Cardiac septum (tissue), 1 donor: ENCODE measurements at regions not wholly inside any gene's neighbourhood (a gene's known extent, or its start where the extent isn't known, plus 50 kb on each side); places are given as distances from the start of the nearest gene placed in this dataset.
"Not testable (repeated sequence)": the region's sequence is repeated elsewhere in the genome, so short reads cannot be mapped to it uniquely, and the experiment has no call there.

Source experiments
- DNase-seq: peaks from one replicate; pipeline ENCODE4 v3.0.0-alpha.2; 2020; ENCODE audit warnings: low spot score
- intact Hi-C: fragments of 100-400 bp; cut with DNase I; formaldehyde crosslinking; loops from one replicate; pipeline ENCODE4 v1.14.0; 2022
- donor health status: DM: no; HTN: no; CAD: no.

- intact Hi-C loops = no loop called here
- DNase-seq = no peak
Measured at GRCh38 chr9:6160579-6160978, 55.0 kb upstream of the IL33 start.

- intact Hi-C loops = no loop called here
- no peak for DNase-seq
Measured at GRCh38 chr9:6153425-6153824, 62.2 kb upstream of the IL33 start.

GRCh38 chr9:6152788-6153187 is 62.8 kb upstream of the IL33 start:
- no peak for DNase-seq
- intact Hi-C loops = no loop called here

GRCh38 chr9:6150483-6150882 is 65.1 kb upstream of the IL33 start:
- DNase-seq = no peak
- intact Hi-C loops = no loop called here

- intact Hi-C loops = no loop called here
- DNase-seq = no peak
Measured at GRCh38 chr9:6149315-6149714, 66.3 kb upstream of the IL33 start.

- DNase-seq = no peak
- intact Hi-C loops = no loop called here
Measured at GRCh38 chr9:6147846-6148245, 67.8 kb upstream of the IL33 start.

GRCh38 chr9:6144947-6145346 is 70.7 kb upstream of the IL33 start:
- DNase-seq = no peak
- intact Hi-C loops = no loop called here

GRCh38 chr9:6142799-6143454 is 72.7 kb upstream of the IL33 start:
- DNase-seq = no peak
- intact Hi-C loops = no loop called here

GRCh38 chr9:6135780-6136179 is 79.8 kb upstream of the IL33 start:
- intact Hi-C loops, DNase-seq: not testable (repeated sequence)

- intact Hi-C loops = no loop called here
Measured at GRCh38 chr9:6134661-6135180, 80.9 kb upstream of the IL33 start.

GRCh38 chr9:6133346-6134063 is 82.1 kb upstream of the IL33 start:
- intact Hi-C loops = no loop called here
- no peak for DNase-seq

More at GRCh38 chr9:6134661-6135180, 80.9 kb upstream of the IL33 start:
- no peak for DNase-seq

GRCh38 chr9:6132650-6133049 is 83.0 kb upstream of the IL33 start:
- intact Hi-C loops = no loop called here
- no peak for DNase-seq

GRCh38 chr9:6128030-6128429 is 87.6 kb upstream of the IL33 start:
- intact Hi-C loops = no loop called here
- no peak for DNase-seq

- DNase-seq = no peak
- intact Hi-C loops = no loop called here
Measured at GRCh38 chr9:6126377-6126776, 89.2 kb upstream of the IL33 start.

- no peak for DNase-seq
- intact Hi-C loops = no loop called here
Measured at GRCh38 chr9:6123416-6123815, 92.2 kb upstream of the IL33 start.

GRCh38 chr9:6121707-6122106 is 93.9 kb upstream of the IL33 start:
- intact Hi-C loops = no loop called here
- DNase-seq = no peak

GRCh38 chr9:6114424-6114823 is 99.0 kb upstream of the RANBP6 start:
- DNase-seq = no peak
- intact Hi-C loops = no loop called here

- no peak for DNase-seq
- intact Hi-C loops = no loop called here
Measured at GRCh38 chr9:6113819-6114218, 98.4 kb upstream of the RANBP6 start.

GRCh38 chr9:6113312-6113711 is 97.9 kb upstream of the RANBP6 start:
- intact Hi-C loops = no loop called here
- no peak for DNase-seq

- intact Hi-C loops = no loop called here
- no peak for DNase-seq
Measured at GRCh38 chr9:6109986-6110385, 94.6 kb upstream of the RANBP6 start.

GRCh38 chr9:6109571-6109970 is 94.1 kb upstream of the RANBP6 start:
- no peak for DNase-seq
- intact Hi-C loops = no loop called here
